Stimulated activated CD4-positive, alpha-beta T cell treated with anti-CD3 and anti-CD28 coated beads, Interleukin-2, amount 100 ng/mL, for 24 hours (primary cell): ENCODE measurements at regions not wholly inside any gene's neighbourhood (a gene's known extent, or its start where the extent isn't known, plus 50 kb on each side); places are given as distances from the start of the nearest gene placed in this dataset.
"Not testable (repeated sequence)": the region's sequence is repeated elsewhere in the genome, so short reads cannot be mapped to it uniquely, and the experiment has no call there.

Experiments
- DNase-seq, 2 donors: peaks; one replicate each; pipeline ENCODE4 v3.0.0-alpha.2; 2020

GRCh38 chr3:184479426-184480126 is 82.0 kb upstream of the EPHB3 start:
- DNase-seq: no peak

GRCh38 chr3:184480831-184481230 is 80.8 kb upstream of the EPHB3 start:
- no peak for DNase-seq

- DNase-seq: no peak
Measured at GRCh38 chr3:184481984-184482671, 79.5 kb upstream of the EPHB3 start.

GRCh38 chr3:184485241-184485640 is 76.3 kb upstream of the EPHB3 start:
- no peak for DNase-seq

- no peak for DNase-seq
Measured at GRCh38 chr3:184485906-184486305, 75.7 kb upstream of the EPHB3 start.

- DNase-seq: no peak
Measured at GRCh38 chr3:184486614-184487013, 75.0 kb upstream of the EPHB3 start.

- DNase-seq: no peak
Measured at GRCh38 chr3:184488577-184488976, 73.0 kb upstream of the EPHB3 start.

- DNase-seq: no peak
Measured at GRCh38 chr3:184489268-184489841, 72.2 kb upstream of the EPHB3 start.

- no peak for DNase-seq
Measured at GRCh38 chr3:184491011-184491576, 70.5 kb upstream of the EPHB3 start.

GRCh38 chr3:184491867-184492615 is 69.5 kb upstream of the EPHB3 start:
- no peak for DNase-seq

GRCh38 chr3:184496933-184497332 is 64.7 kb upstream of the EPHB3 start:
- DNase-seq: no peak

GRCh38 chr3:184497804-184498203 is 63.8 kb upstream of the EPHB3 start:
- no peak for DNase-seq

- DNase-seq: no peak
Measured at GRCh38 chr3:184498986-184499606, 62.5 kb upstream of the EPHB3 start.

- DNase-seq: no peak
Measured at GRCh38 chr3:184500344-184500923, 61.2 kb upstream of the EPHB3 start.

- no peak for DNase-seq
Measured at GRCh38 chr3:184502123-184502667, 59.4 kb upstream of the EPHB3 start.

GRCh38 chr3:184502841-184503240 is 58.7 kb upstream of the EPHB3 start:
- not testable (repeated sequence) for DNase-seq

- DNase-seq: no peak
Measured at GRCh38 chr3:184503647-184504046, 57.9 kb upstream of the EPHB3 start.

- DNase-seq: no peak
Measured at GRCh38 chr3:184505076-184505878, 56.3 kb upstream of the EPHB3 start.

- no peak for DNase-seq
Measured at GRCh38 chr3:184506561-184506991, 55.0 kb upstream of the EPHB3 start.

GRCh38 chr3:184508938-184509337 is 52.6 kb upstream of the EPHB3 start:
- no peak for DNase-seq

GRCh38 chr3:184511741-184512140 is 49.8 kb upstream of the EPHB3 start:
- DNase-seq: no peak
